Upper lobe of right lung (tissue), 1 donor: ENCODE measurements at regions not wholly inside any gene's neighbourhood (a gene's known extent, or its start where the extent isn't known, plus 50 kb on each side); places are given as distances from the start of the nearest gene placed in this dataset.

Source experiments
- ATAC-seq: fragments of 200-7000 bp; cut with Tn5 transposase; one replicate; pipeline ENCODE4 v1.9.1; 2020; ENCODE audit warnings: mild to moderate bottlenecking, moderate library complexity
- DNase-seq: peaks from one replicate; pipeline ENCODE4 v3.0.0-alpha.2; 2020
- H3K27ac ChIP-seq: fragments of 200-600 bp; one replicate; pipeline ENCODE4 v1.8.0; 2022
- H3K27me3 ChIP-seq: fragments of 200-600 bp; one replicate; pipeline ENCODE4 v1.8.0; 2022; ENCODE audit warnings: mild to moderate bottlenecking
- H3K36me3 ChIP-seq: fragments of 200-600 bp; one replicate; pipeline ENCODE4 v1.8.0; 2022
- H3K4me1 ChIP-seq: fragments of 200-600 bp; one replicate; pipeline ENCODE4 v1.8.0; 2022
- H3K4me3 ChIP-seq: fragments of 200-600 bp; one replicate; pipeline ENCODE4 v1.8.0; 2022; ENCODE audit warnings: mild to moderate bottlenecking
- H3K9me3 ChIP-seq: fragments of 200-600 bp; one replicate; pipeline ENCODE4 v1.8.0; 2022
- CTCF ChIP-seq: fragments of 200-600 bp; IDR thresholded peaks from one replicate; pipeline ENCODE4 v1.8.0; 2022; ENCODE audit warnings: antibody characterized with exemption
- intact Hi-C: fragments of 100-400 bp; cut with DNase I; formaldehyde crosslinking; loops from one replicate; pipeline ENCODE4 v1.11.0; 2022
- donor health status: DM: no; HTN: yes; CAD: no; lungs with severe emphysema.

- no peak overlapping the region for H3K27ac ChIP-seq
- TF ChIP-seq CTCF, result no peak
- no peak for ATAC-seq
- no peak for DNase-seq
- intact Hi-C loops, result no loop called here
- no peaks in the 10 kb centered on the region for H3K9me3 ChIP-seq
- no peak overlapping the region for H3K4me3 ChIP-seq
- no peaks in the 10 kb centered on the region for H3K27me3 ChIP-seq
- H3K4me1 ChIP-seq, result no peaks in the 10 kb centered on the region
- H3K36me3 ChIP-seq, result no peaks in the 10 kb centered on the region
These were observed 128.3 kb upstream of the PDE10A start for GRCh38 chr6:165791306-165791705.

GRCh38 chr6:165782812-165783211, 119.8 kb upstream of the PDE10A start:
- ATAC-seq (no peak), DNase-seq (no peak)
- H3K27me3 ChIP-seq, result no peaks in the 10 kb centered on the region
- no peak overlapping the region for H3K4me3 ChIP-seq
- no peak for TF ChIP-seq CTCF
- no peaks in the 10 kb centered on the region for H3K4me1 ChIP-seq
- intact Hi-C loops, result no loop called here
- H3K36me3 ChIP-seq, result no peaks in the 10 kb centered on the region
- no peak overlapping the region for H3K27ac ChIP-seq
- H3K9me3 ChIP-seq, result no peaks in the 10 kb centered on the region

GRCh38 chr6:165782134-165782533, 119.1 kb upstream of the PDE10A start:
- no peak for ATAC-seq
- TF ChIP-seq CTCF, result no peak

GRCh38 chr6:165777680-165778079, 114.6 kb upstream of the PDE10A start:
- intact Hi-C loops, result no loop called here
- no peaks in the 10 kb centered on the region for H3K36me3 ChIP-seq
- H3K4me3 ChIP-seq, result no peak overlapping the region
- peaks cover 6% of the 10 kb centered on the region for H3K4me1 ChIP-seq
- no peak overlapping the region for H3K27ac ChIP-seq
- DNase-seq, result no peak
- no peaks in the 10 kb centered on the region for H3K9me3 ChIP-seq
- TF ChIP-seq CTCF, result no peak
- H3K27me3 ChIP-seq, result no peaks in the 10 kb centered on the region
- ATAC-seq, result no peak

More at GRCh38 chr6:165782134-165782533, 119.1 kb upstream of the PDE10A start:
- Histone ChIP-seq H3K4me3 (no peak overlapping the region), H3K36me3 (no peaks in the 10 kb centered on the region), H3K9me3 (no peaks in the 10 kb centered on the region), H3K27ac (no peak overlapping the region), H3K4me1 (no peaks in the 10 kb centered on the region), H3K27me3 (no peaks in the 10 kb centered on the region)
- intact Hi-C loops, result no loop called here
- DNase-seq, result no peak

- ATAC-seq (no peak), DNase-seq (no peak)
- H3K4me1 ChIP-seq, result peaks cover 6% of the 10 kb centered on the region
- H3K27me3 ChIP-seq, result no peaks in the 10 kb centered on the region
- no peaks in the 10 kb centered on the region for H3K36me3 ChIP-seq
- H3K27ac ChIP-seq, result no peak overlapping the region
- intact Hi-C loops, result no loop called here
- no peak overlapping the region for H3K4me3 ChIP-seq
- no peaks in the 10 kb centered on the region for H3K9me3 ChIP-seq
- no peak for TF ChIP-seq CTCF
These were observed 113.7 kb upstream of the PDE10A start for GRCh38 chr6:165776691-165777090.

- H3K27me3 ChIP-seq, result no peaks in the 10 kb centered on the region
- no peak overlapping the region for H3K27ac ChIP-seq
- no peaks in the 10 kb centered on the region for H3K9me3 ChIP-seq
- intact Hi-C loops, result no loop called here
- no peak for TF ChIP-seq CTCF
- H3K4me1 ChIP-seq, result peaks cover 6% of the 10 kb centered on the region
- DNase-seq (no peak), ATAC-seq (no peak)
- no peaks in the 10 kb centered on the region for H3K36me3 ChIP-seq
- H3K4me3 ChIP-seq, result no peak overlapping the region
These were observed 112.7 kb upstream of the PDE10A start for GRCh38 chr6:165775721-165776120.
